HG03103 (cell line): ENCODE measurements at regions not wholly inside any gene's neighbourhood (a gene's known extent, or its start where the extent isn't known, plus 50 kb on each side); places are given as distances from the start of the nearest gene placed in this dataset.

ENCODE experiments used
- ATAC-seq: cut with Tn5 transposase; IDR thresholded peaks from one replicate; pipeline ENCODE4 v1.9.1; 2021; ENCODE audit warnings: low read depth; ENCODE audit not compliant: unreplicated experiment

DNA sequence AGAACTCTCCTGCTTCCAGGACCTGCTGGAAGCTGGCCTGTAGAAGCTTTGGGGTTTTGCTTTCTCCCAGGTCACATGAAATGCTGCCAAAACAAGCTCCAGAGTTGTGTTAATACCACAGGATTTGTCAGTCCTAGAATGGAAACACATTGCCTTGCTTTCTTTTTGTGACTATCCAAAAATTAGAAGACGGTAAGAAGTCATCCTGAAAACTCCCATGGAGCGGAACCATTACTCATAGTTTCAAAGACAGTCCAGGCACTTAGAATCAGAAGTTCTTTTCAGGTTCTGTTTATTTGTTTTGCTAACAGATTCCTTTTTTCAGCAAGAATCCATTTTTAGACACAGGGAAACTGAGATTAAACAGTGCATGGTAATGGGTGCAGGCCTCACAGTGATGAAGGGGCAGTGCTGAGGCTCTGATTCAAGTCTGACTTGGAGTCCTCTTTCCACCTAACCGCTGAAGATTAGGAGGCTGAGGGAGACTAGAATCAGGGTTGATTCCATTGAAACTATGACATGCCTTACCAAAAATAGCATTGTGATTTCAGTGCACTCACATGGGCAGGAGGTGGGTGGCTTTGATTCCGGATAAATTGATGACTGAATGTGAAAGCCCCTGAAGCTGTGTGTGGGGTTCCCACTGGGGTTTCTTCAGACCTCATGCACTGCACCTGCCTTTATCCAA is 72.2 kb upstream of the NAA20 start:
- ATAC-seq = no peak

- no peak for ATAC-seq
Observed at GRCh38 chr20:19945732-19946670, 71.2 kb upstream of the NAA20 start.

DNA sequence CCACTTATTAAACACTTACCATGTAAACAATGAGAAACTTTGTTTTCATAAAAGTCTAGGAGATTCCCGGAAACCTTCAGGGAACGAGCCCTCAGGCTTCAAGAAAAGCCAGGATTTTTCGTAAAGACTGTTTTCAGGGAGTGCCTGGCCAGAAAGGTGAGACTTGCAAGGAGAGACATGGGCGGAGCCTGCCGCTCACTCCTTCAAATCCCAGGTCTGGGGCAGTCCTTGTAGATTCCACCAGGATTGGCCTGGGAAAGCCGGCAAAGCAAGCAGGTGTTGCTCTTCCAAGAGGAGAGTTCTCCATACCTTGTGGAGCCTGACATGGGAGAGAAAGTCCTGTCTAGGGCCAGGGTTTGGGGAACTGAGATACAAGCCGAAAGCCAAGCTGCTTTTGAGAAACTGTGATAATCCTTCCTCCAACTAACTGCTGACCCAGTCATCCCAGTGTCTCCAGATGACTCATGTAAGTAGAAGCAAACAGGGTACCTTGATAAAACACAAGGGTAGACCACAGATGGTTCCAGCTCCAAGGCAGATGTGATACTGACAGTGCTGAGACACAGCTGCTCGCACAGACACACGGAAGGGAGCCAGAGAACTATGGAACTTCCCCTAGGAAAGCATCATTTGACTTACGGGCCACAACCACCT is 69.4 kb upstream of the NAA20 start:
- peak; percentile 48 for ATAC-seq

DNA sequence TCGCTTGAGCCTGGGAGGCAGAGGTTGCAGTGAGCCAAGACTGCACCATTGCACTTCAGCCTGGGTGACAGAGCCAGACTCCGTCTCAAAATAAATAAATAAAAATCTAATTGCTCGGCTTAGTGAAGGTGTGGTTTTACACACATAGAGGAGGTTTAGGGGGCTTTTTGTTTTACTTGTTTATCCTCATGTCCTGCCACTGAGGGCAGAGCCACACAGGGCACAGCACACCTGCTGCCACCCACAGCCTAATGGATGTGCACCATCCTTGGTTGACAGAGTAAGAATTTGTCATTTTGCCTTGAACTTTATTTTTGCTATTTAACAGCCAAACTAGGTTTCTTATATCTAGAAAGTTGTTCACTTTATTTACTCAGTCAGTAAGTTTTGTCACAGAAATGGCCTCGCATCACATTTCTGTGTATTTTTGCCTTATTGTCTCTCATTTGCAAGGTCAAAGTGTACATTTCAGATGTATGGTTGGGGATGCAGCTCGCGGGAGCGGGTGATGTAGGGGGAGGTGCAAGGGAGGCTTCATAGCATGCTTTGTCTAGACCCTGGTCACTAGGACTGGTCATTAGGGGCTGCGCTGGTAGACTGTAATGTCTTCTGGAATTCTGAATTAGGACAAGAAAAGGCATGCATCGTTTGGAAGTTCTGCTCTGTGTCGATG is 67.8 kb upstream of the NAA20 start:
- no peak for ATAC-seq

DNA sequence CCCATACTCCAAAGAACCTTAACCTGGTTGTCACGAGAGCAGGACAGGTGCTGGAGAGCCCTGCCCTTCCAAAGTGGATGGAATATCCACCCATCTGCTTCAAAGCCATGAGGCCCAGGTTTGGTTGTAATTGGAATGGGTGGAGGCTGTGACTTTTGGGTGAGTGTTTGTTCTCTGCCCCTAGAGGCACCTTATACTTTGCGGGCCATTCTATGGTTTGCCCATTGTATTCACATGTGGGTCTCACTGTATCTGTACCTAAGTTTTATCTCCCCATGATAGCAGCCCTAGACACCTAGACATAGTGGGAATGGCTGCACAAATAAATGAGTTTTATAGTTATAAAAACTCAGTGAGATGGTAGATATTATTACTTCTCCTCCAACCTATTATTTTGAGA is 67.1 kb upstream of the NAA20 start:
- no peak for ATAC-seq

GRCh38 chr20:19952392-19952791 is 64.8 kb upstream of the NAA20 start:
- no peak for ATAC-seq

DNA sequence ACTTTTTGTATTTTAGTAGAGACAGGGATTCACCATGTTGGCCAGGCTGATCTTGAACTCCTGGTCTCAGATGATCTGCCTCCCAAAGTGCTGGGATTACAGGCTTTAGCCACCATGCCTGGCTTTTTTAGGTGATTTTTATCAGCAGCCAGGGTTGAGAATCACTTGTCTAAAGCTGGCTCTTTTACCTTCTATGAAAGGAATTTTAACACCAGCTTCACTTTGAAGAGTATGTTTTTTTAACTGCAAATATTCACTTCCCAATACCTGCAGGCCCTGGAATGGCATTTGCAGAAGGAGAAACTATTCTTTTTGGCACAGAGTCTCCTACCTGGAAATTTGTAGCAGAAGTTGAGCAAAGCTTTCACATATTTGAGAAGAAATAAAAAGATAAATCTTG is 63.6 kb upstream of the NAA20 start:
- no peak for ATAC-seq

GRCh38 chr20:19956976-19957375 is 60.2 kb upstream of the NAA20 start:
- ATAC-seq = no peak

GRCh38 chr20:19958219-19958618 is 58.9 kb upstream of the NAA20 start:
- ATAC-seq = no peak

DNA sequence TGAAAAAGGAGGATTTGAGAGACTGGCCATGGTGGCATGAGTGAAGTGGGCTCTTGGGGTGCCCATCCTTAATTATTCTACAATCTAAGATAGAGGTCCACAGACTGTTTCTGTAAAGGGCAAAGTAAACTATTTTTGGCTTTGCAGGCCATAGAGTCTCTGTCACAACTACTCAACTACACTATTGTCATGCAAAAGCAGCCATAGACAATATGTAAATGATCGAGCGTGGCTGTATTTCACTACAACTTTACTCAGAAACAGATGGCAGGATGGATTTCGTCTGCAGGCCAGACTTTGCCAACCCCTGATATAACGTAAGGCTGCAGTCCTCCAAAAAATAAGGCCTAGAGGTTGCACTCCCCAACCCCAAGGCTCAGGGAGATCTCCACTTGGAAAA is 58.2 kb upstream of the NAA20 start:
- no peak for ATAC-seq

DNA sequence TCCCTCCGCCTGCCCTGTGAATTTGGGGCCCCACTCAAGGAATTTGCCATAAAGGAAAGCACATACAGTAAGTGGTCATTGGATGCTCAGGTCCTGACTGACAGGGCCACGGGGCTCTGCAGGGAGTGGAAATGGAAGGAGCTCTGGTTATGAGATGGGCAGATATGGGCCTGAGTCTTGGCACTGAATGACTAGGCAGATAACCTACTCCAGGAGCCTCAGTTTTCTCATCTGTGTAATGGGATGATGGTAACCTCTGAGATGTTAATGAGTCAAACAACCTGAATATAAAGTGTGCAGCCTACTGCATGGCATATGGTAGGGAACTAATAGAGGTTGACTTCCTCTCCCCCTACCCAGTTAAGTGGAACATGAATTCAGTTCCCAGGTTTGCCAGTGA is 56.4 kb upstream of the NAA20 start:
- no peak for ATAC-seq

DNA sequence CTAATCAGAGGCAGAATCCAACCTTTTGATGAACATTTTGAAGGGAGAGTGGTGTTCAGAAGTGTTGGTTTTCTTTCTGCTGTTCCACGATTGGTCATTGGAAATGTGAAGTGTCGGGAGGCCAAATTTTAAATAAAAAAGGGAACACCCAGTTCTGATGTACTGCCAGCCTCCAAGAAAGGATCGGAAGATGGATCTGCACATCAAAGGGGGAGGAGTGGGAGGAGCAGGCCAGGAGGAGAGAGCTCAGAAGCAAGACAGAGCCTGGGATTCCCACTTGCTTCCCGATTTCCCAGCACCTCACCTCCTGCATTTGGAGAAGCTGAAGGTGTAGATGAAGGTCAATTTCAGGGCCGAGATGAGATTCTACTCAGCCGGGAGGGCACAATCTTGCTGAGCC is 55.9 kb upstream of the NAA20 start:
- ATAC-seq = no peak

DNA sequence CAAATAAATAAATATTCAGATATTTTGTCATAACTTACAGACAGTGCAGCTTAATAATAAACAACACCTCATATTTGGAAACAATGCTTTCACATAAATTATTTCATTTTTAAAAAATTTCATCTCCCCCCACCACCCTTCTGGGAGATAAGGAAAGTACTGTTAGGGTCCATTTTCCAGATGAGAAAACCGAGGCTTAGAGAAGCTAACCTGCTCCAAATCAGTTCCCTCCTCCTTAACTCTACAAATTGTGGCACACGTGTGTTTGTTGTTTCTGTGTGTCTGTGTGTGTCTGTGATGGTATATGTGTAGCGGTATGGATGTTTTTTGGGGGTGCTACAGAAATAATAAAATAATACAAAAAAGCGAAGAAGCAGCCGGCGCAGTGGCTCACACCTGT is 54.2 kb upstream of the NAA20 start:
- ATAC-seq = no peak

DNA sequence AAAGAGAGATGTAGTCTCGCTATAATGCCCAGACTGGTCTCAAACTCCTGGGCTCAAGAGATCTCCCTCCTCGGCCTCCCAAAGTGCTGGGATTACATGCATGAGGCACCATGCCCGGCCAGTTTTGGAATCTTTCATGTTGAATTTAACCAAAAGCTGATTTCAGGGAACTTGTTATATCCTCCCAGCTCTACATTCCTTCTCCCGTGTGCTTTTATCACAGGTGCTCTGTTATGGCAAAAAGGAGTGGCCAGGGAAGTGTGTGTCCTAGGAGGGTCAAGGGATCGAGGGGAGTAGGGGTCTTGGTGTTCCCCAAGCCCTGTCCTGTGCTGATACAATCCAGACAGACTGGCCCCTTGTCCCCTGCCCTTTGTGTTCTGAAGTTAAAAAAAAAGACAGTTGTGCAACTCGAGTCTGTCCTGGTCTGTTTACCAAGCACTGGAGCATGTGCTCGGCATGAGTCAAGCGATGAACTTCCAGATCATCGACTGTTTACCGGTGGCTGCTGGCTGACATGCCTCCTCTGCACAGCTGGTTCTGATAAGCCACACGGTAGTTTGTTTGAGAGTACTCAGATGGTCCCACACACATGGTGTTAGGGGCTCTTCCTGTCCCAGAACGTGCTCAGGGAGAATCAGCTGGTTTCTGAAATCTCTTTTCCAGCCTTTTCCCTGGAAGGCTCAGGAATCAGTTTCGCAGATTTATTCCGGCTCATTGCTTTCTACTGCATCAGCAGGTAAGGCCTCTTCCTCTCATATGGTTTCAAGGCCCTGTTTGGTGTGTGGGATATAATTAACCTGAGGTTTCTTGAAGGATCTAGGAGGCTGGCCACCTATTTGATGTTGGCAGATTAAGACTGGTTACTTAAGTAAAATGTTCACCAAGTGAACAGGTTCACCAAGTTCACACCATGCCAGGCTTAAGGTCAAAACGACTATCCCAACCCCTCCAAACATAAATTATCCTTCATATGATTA is 52.6 kb upstream of the NAA20 start:
- no peak for ATAC-seq

DNA sequence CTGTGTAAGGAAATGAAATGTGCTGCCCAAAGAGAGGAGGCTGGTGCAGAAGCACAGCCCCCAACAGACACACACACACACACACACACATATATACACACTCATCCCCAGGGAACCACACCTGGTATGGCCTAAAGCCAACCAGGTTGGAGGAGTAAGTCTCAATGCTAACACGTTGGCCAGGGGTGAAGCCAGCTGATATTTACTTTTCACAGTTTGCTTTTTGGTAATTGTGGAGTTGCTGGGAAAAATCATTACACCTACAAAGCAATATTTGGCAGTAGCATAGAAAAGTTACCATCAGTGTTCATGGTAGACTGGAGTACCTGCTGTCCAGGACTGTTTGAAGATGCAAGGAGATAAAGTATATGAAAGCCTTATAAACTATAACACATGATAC is 50.3 kb upstream of the NAA20 start:
- no peak for ATAC-seq
